Parathyroid adenoma (tissue), 2 donors: ENCODE measurements at regions not wholly inside any gene's neighbourhood (a gene's known extent, or its start where the extent isn't known, plus 50 kb on each side); places are given as distances from the start of the nearest gene placed in this dataset.

Experiments
- H2AFZ ChIP-seq: fragments of 300-600 bp; sonication (generic); one replicate; pipeline ENCODE4 v1.7.0; 2017; ENCODE audit warnings: antibody characterized with exemption, mild to moderate bottlenecking
- H3K27ac ChIP-seq: fragments of 300-600 bp; sonication (generic); one replicate; pipeline ENCODE4 v1.7.0; 2017
- H3K27me3 ChIP-seq: fragments of 300-600 bp; sonication (generic); one replicate; pipeline ENCODE4 v1.7.0; 2017; ENCODE audit warnings: low read length; ENCODE audit not compliant: control insufficient read depth, insufficient read depth
- H3K36me3 ChIP-seq: fragments of 300-600 bp; sonication (generic); one replicate; pipeline ENCODE4 v1.7.0; 2017; ENCODE audit warnings: low read length; ENCODE audit not compliant: control insufficient read depth, insufficient read depth
- H3K4me1 ChIP-seq: fragments of 300-600 bp; sonication (generic); one replicate; pipeline ENCODE4 v1.7.0; 2017; ENCODE audit warnings: control low read depth
- H3K4me2 ChIP-seq: fragments of 300-600 bp; sonication (generic); one replicate; pipeline ENCODE4 v1.7.0; 2017; ENCODE audit warnings: low read length
- H3K4me3 ChIP-seq: fragments of 300-600 bp; sonication (generic); one replicate; pipeline ENCODE4 v1.7.0; 2017; ENCODE audit warnings: low read depth, low read length
- H3K79me2 ChIP-seq: fragments of 300-600 bp; sonication (generic); one replicate; pipeline ENCODE4 v1.7.0; 2017; ENCODE audit warnings: control low read depth
- H3K9ac ChIP-seq: fragments of 300-600 bp; sonication (generic); one replicate; pipeline ENCODE4 v1.7.0; 2017; ENCODE audit warnings: mild to moderate bottlenecking
- H3K9me3 ChIP-seq: fragments of 300-600 bp; sonication (generic); one replicate; pipeline ENCODE4 v1.7.0; 2017; ENCODE audit warnings: low read length; ENCODE audit not compliant: control insufficient read depth
- CTCF ChIP-seq: fragments of 300-600 bp; sonication (generic); IDR thresholded peaks from one replicate; pipeline ENCODE4 v1.7.0; 2017; ENCODE audit warnings: antibody characterized with exemption, mild to moderate bottlenecking
- donor health status: primary hyperparathyroidism.

DNA sequence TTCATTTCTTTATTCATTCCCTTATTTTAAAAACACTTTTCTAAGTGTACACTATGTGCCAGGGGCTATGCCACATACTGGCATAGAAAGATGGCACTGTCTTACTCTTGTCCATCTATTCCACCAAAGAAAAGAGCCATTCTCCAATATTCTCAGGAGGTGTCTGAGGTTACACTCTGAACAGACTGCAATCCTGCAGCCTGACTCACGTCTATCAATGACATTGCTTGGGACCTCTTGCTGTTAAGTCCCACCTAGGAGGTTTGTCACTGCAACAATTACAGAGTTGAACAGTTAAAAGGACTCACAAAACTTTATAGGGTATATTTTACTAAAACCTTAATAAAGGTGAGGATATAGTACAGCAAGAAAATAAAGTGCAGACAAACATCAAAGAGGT lies 512.9 kb upstream of the HTR2A start:
- Histone ChIP-seq H3K27ac (no peak overlapping the region), H3K9me3 (no peaks in the 10 kb centered on the region), H2AFZ (no peak overlapping the region), H3K79me2 (no peaks in the 10 kb centered on the region), H3K4me1 (no peaks in the 10 kb centered on the region), H3K36me3 (no peaks in the 10 kb centered on the region), H3K9ac (no peak overlapping the region), H3K4me3 (no peak overlapping the region), H3K27me3 (no peaks in the 10 kb centered on the region), H3K4me2 (no peak overlapping the region)
- TF ChIP-seq CTCF: no peak

- no peak for TF ChIP-seq CTCF
- H3K27ac ChIP-seq: no peak overlapping the region
- H3K4me2 ChIP-seq: no peak overlapping the region
- H3K27me3 ChIP-seq: no peaks in the 10 kb centered on the region
- H3K79me2 ChIP-seq: no peaks in the 10 kb centered on the region
- H3K9ac ChIP-seq: no peak overlapping the region
- H3K36me3 ChIP-seq: no peaks in the 10 kb centered on the region
- no peaks in the 10 kb centered on the region for H3K9me3 ChIP-seq
- no peak overlapping the region for H3K4me3 ChIP-seq
- no peak overlapping the region for H2AFZ ChIP-seq
- H3K4me1 ChIP-seq: no peaks in the 10 kb centered on the region
These were observed 511.9 kb upstream of the HTR2A start for GRCh38 chr13:47408546-47409319.

- Histone ChIP-seq H3K9ac (no peak overlapping the region), H2AFZ (no peak overlapping the region), H3K79me2 (no peaks in the 10 kb centered on the region), H3K27ac (no peak overlapping the region), H3K9me3 (no peaks in the 10 kb centered on the region), H3K4me1 (no peaks in the 10 kb centered on the region), H3K4me3 (no peak overlapping the region), H3K4me2 (no peak overlapping the region), H3K36me3 (no peaks in the 10 kb centered on the region), H3K27me3 (no peaks in the 10 kb centered on the region)
- TF ChIP-seq CTCF: no peak
These were observed 511.0 kb upstream of the HTR2A start for GRCh38 chr13:47407808-47408207.

- H3K9me3 ChIP-seq: no peaks in the 10 kb centered on the region
- no peak overlapping the region for H3K4me2 ChIP-seq
- no peaks in the 10 kb centered on the region for H3K79me2 ChIP-seq
- H3K4me1 ChIP-seq: no peaks in the 10 kb centered on the region
- H3K36me3 ChIP-seq: no peaks in the 10 kb centered on the region
- no peak overlapping the region for H3K4me3 ChIP-seq
- H2AFZ ChIP-seq: no peak overlapping the region
- H3K9ac ChIP-seq: no peak overlapping the region
- H3K27ac ChIP-seq: no peak overlapping the region
- TF ChIP-seq CTCF: no peak
- no peaks in the 10 kb centered on the region for H3K27me3 ChIP-seq
These were observed 502.7 kb upstream of the HTR2A start for GRCh38 chr13:47399599-47399998.

GRCh38 chr13:47397739-47398138 lies 500.9 kb upstream of the HTR2A start:
- no peak overlapping the region for H3K27ac ChIP-seq
- no peak overlapping the region for H3K4me3 ChIP-seq
- no peak overlapping the region for H3K9ac ChIP-seq
- no peak for TF ChIP-seq CTCF
- no peaks in the 10 kb centered on the region for H3K4me1 ChIP-seq
- H3K79me2 ChIP-seq: no peaks in the 10 kb centered on the region
- H3K36me3 ChIP-seq: no peaks in the 10 kb centered on the region
- H2AFZ ChIP-seq: no peak overlapping the region
- H3K27me3 ChIP-seq: no peaks in the 10 kb centered on the region
- H3K4me2 ChIP-seq: no peak overlapping the region
- no peaks in the 10 kb centered on the region for H3K9me3 ChIP-seq
